ENCODE measurements at regions not wholly inside any gene's neighbourhood (a gene's known extent, or its start where the extent isn't known, plus 50 kb on each side); places are given as distances from the start of the nearest gene placed in this dataset.
"Not testable (repeated sequence)": the region's sequence is repeated elsewhere in the genome, so short reads cannot be mapped to it uniquely, and the experiment has no call there.

DNA sequence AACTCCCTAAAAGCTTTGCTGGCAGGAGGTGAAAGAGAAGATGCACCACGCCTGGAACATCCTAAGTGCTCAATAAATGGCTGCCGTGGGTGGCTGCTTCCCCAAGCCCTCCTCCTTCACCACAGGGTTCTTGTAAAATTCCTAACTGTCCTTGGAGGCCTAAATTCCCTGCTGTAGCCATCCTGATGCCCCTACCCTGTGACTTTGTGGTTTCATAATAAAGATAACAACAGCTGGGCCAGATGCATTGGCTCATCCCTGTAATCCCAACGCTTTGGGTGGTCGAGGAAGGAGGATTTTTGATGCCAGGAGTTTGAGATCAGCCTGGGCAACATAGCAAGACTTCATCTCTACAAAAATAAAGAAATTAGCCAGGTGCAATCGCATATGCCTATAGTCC, 341.8 kb downstream of the ANKRD30A start:
- no peak for DNase-seq

DNA sequence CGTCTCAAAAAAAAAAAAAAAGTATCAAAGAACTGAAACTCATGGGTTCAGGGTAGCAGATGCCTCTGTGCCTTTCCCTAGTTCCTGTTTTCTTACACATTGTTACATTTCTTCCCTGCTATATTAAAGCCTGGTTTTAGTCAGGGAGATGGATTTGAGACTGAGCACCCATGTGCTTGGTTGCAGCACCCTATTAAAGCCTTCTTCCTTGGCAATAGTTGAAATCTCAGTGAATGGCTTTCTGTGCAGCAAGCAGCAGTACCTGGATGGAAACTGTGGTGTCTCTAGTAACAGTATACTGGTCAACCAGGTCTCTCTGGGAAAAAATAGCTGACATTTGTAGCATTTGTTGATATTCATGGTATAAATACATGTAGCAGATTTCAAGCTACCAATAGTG, 331.1 kb downstream of the ANKRD30A start:
- DNase-seq, result no peak

DNA sequence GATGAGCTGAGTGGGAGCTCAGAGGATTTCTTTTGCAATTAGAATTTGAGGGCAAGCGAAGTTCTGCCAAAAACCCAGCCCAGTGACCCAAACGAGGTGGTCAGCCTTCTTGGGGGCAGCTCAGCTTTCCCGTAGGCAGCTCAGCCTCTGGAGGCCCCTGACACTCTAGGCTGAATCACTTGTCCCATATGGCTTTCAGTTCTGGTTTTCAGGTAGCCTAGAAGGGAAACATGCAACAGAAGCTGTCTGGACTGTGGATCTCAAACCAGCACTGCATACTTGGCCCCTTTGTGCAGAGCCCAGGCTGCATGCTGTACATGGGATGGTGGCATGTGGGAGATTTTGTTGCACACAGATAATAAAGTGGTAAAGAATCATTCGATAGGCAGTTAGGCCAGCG, 322.8 kb downstream of the ANKRD30A start:
- no peak for DNase-seq

DNA sequence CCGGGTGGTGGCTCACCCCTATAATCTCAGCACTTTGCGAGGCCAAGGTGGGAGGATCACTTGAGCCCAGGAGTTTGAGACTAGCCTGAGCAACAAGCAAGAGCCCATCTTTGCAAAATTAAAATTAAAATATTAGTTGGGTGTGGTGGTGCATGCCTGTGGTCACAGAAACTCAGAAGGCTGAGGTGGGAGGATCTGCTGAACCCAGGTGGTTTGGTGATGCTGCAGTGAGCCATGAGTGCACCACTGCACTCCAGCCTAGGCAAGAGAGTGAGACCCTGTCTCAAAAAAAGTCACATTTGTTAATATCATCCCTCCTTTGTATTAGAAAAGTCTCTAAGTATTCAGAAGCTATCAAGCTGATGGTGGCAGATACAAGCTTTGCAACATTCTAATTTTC, 317.5 kb downstream of the ANKRD30A start:
- no peak for DNase-seq

DNA sequence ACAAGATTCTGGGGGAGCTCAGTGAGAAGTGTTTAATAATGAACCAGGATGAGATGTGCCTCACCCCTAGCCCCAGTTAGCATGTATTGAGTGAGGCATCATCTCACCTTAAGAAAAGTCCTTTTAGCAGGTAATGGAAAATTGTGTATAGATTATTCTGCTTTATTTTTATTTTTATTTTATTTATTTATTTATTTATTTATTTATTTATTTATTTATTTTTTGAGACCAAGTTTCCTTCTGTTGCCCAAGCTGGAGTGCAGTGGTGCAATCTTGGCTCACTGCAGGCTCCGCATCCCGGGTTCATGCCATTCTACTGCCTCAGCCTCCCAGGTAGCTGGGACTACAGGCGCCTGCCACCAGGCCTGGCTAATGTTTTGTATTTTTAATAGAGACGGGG, 315.8 kb downstream of the ANKRD30A start:
- not testable (repeated sequence) for DNase-seq

DNA sequence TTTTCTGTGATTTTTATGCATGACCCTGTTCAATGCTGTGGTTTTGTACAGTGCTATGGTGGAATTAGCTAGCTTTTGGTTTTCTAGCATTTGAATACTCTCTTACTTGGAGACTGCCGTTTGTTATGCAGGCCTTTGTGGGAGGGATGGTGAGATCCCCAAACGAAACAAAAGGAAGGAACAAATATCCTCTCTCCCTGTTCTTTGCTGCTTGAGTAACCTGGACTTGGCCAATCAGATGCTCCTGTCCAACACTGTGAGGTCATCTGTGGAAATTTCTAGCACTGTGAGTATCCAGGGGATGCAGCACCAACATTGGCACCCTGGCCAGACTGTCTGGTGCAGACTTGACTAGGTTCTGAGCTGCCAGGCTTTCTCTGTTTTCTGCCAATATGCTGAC, 314.4 kb downstream of the ANKRD30A start:
- no peak for DNase-seq

DNA sequence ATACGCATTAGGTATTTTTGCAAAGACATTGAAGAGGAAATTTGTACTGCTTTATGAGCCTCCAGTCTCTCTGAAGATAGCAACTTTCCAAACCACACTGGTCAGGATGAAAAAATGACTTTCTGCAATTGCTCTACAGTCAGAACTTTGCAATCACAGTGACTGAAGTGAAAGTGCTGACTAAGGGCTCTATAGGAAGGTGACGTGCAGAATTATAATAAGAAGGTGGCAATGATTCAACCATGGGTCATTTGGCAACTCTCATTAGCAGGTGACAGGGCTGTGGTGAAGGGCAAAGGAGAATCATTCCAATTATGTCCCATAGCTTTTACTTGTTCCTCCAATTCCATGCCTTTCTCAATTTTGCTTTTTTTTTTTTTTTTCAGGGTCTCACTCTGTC, 311.0 kb downstream of the ANKRD30A start:
- no peak for DNase-seq

DNA sequence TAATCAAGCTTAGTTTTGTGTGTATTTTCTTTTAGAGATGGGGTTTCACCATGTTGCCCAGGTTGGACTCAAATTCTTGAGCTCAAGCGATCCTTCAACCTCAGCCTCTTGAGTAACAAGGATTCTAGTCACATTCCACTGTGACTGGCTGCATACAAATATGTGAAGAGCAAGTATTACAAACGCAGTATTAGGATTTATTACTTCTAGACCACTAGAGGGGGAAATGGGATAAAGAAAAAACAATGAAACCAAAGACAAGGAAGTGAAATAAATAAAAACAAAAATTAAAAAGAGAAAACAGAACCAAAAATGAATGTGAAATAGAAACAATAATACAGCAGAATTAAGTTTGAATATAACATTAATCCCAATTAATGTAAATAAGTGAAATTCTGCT, 308.7 kb downstream of the ANKRD30A start:
- DNase-seq, result no peak
